ENCODE measurements at regions not wholly inside any gene's neighbourhood (a gene's known extent, or its start where the extent isn't known, plus 50 kb on each side); places are given as distances from the start of the nearest gene placed in this dataset.

- no peak for TF ChIP-seq CTCF (IDR thresholded peaks at IDR 0.05; ENCODE audit: low read depth, low read length)
- H3K4me3 ChIP-seq (ENCODE audit: low read depth, low read length), result no peak overlapping the region
Measured at GRCh38 chr15:39447881-39448280, 133.0 kb upstream of the THBS1 start.

GRCh38 chr15:39448409-39448808 is 132.5 kb upstream of the THBS1 start:
- no peak overlapping the region for H3K4me3 ChIP-seq (ENCODE audit: low read depth, low read length)
- TF ChIP-seq CTCF (IDR thresholded peaks at IDR 0.05; ENCODE audit: low read depth, low read length), result no peak

- no peak overlapping the region for H3K4me3 ChIP-seq (ENCODE audit: low read depth, low read length)
- TF ChIP-seq CTCF (IDR thresholded peaks at IDR 0.05; ENCODE audit: low read depth, low read length), result no peak
Measured at GRCh38 chr15:39451121-39451688, 129.7 kb upstream of the THBS1 start.

GRCh38 chr15:39451871-39452270 is 129.0 kb upstream of the THBS1 start:
- no peak for TF ChIP-seq CTCF (IDR thresholded peaks at IDR 0.05; ENCODE audit: low read depth, low read length)
- no peak overlapping the region for H3K4me3 ChIP-seq (ENCODE audit: low read depth, low read length)

GRCh38 chr15:39453620-39454019 is 127.3 kb upstream of the THBS1 start:
- no peak for TF ChIP-seq CTCF (IDR thresholded peaks at IDR 0.05; ENCODE audit: low read depth, low read length)
- H3K4me3 ChIP-seq (ENCODE audit: low read depth, low read length), result no peak overlapping the region

- no peak for TF ChIP-seq CTCF (IDR thresholded peaks at IDR 0.05; ENCODE audit: low read depth, low read length)
- no peak overlapping the region for H3K4me3 ChIP-seq (ENCODE audit: low read depth, low read length)
Measured at GRCh38 chr15:39454189-39454986, 126.5 kb upstream of the THBS1 start.

- no peak overlapping the region for H3K4me3 ChIP-seq (ENCODE audit: low read depth, low read length)
- no peak for TF ChIP-seq CTCF (IDR thresholded peaks at IDR 0.05; ENCODE audit: low read depth, low read length)
Measured at GRCh38 chr15:39455471-39455991, 125.3 kb upstream of the THBS1 start.

Data from WI38 (cell line).